NCI-H1694 (cell line): ENCODE measurements at regions not wholly inside any gene's neighbourhood (a gene's known extent, or its start where the extent isn't known, plus 50 kb on each side); places are given as distances from the start of the nearest gene placed in this dataset.

ENCODE experiments used
- DNase-seq: peaks from one replicate; lab custom pipeline; 2025; lab: John Stamatoyannopoulos, UW

- no peak for DNase-seq
These were observed 148.1 kb upstream of the HMHB1 start for GRCh38 chr5:143663872-143664271.

GRCh38 chr5:143662020-143662419 lies 149.9 kb upstream of the HMHB1 start:
- DNase-seq = no peak

GRCh38 chr5:143660625-143661024 lies 151.3 kb upstream of the HMHB1 start:
- DNase-seq = no peak

- DNase-seq = no peak
These were observed 152.2 kb upstream of the HMHB1 start for GRCh38 chr5:143659599-143660238.

- DNase-seq = no peak
These were observed 153.0 kb upstream of the HMHB1 start for GRCh38 chr5:143658956-143659355.

GRCh38 chr5:143657647-143658285 lies 154.2 kb upstream of the HMHB1 start:
- peak; percentile 98 for DNase-seq

- no peak for DNase-seq
These were observed 158.1 kb upstream of the HMHB1 start for GRCh38 chr5:143653766-143654282.

GRCh38 chr5:143653256-143653655 lies 158.7 kb upstream of the HMHB1 start:
- no peak for DNase-seq

GRCh38 chr5:143652108-143652700 lies 159.8 kb upstream of the HMHB1 start:
- no peak for DNase-seq

GRCh38 chr5:143649937-143650621 lies 161.9 kb upstream of the HMHB1 start:
- no peak for DNase-seq

- no peak for DNase-seq
These were observed 163.3 kb upstream of the HMHB1 start for GRCh38 chr5:143648696-143649095.

- no peak for DNase-seq
These were observed 165.0 kb upstream of the HMHB1 start for GRCh38 chr5:143646961-143647360.

GRCh38 chr5:143645356-143645755 lies 166.6 kb upstream of the HMHB1 start:
- no peak for DNase-seq

- DNase-seq = no peak
These were observed 167.2 kb upstream of the HMHB1 start for GRCh38 chr5:143644727-143645126.

GRCh38 chr5:143642791-143643190 lies 169.2 kb upstream of the HMHB1 start:
- DNase-seq = no peak

- no peak for DNase-seq
These were observed 170.2 kb upstream of the HMHB1 start for GRCh38 chr5:143641549-143642355.

- DNase-seq = no peak
These were observed 173.3 kb upstream of the HMHB1 start for GRCh38 chr5:143638654-143639053.

- DNase-seq = peak; percentile 15
These were observed 174.9 kb upstream of the HMHB1 start for GRCh38 chr5:143636931-143637528.

GRCh38 chr5:143635888-143636287 lies 176.1 kb upstream of the HMHB1 start:
- DNase-seq = no peak

GRCh38 chr5:143635146-143635752 lies 176.7 kb upstream of the HMHB1 start:
- no peak for DNase-seq

GRCh38 chr5:143634689-143635088 lies 177.3 kb upstream of the HMHB1 start:
- DNase-seq = no peak
